ENCODE measurements at regions not wholly inside any gene's neighbourhood (a gene's known extent, or its start where the extent isn't known, plus 50 kb on each side); places are given as distances from the start of the nearest gene placed in this dataset.
"Not testable (repeated sequence)": the region's sequence is repeated elsewhere in the genome, so short reads cannot be mapped to it uniquely, and the experiment has no call there.

DNA sequence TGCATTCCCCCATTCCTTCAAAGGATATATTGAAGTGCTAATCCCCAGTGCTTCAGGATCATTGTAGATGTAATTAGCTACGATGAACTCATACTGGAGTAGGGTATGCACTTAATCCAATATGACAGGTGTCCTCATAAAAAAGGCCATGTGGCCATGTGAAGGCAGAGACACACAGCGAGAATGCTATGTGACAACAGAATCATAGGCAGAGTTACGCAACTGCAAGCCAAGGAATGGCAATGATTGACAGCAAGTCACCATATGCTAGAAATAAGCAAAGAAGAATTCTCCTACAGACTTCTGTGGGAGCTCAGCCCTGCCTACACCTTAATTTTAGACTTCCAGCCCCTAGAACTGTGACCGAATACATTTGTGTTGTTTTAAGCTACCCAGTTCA is 875.6 kb upstream of the ROBO1 start:
- TF ChIP-seq, protein P1, sequence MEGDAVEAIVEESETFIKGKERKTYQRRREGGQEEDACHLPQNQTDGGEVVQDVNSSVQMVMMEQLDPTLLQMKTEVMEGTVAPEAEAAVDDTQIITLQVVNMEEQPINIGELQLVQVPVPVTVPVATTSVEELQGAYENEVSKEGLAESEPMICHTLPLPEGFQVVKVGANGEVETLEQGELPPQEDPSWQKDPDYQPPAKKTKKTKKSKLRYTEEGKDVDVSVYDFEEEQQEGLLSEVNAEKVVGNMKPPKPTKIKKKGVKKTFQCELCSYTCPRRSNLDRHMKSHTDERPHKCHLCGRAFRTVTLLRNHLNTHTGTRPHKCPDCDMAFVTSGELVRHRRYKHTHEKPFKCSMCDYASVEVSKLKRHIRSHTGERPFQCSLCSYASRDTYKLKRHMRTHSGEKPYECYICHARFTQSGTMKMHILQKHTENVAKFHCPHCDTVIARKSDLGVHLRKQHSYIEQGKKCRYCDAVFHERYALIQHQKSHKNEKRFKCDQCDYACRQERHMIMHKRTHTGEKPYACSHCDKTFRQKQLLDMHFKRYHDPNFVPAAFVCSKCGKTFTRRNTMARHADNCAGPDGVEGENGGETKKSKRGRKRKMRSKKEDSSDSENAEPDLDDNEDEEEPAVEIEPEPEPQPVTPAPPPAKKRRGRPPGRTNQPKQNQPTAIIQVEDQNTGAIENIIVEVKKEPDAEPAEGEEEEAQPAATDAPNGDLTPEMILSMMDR (IDR thresholded peaks at IDR 0.05) = no peak
- no peak for TF ChIP-seq POLR2A (IDR thresholded peaks at IDR 0.05)
- Histone ChIP-seq H3K27ac (no peak overlapping the region), H3K27me3 (no peaks in the 10 kb centered on the region), H3K36me3 (ENCODE audit: low read depth, missing control alignments) (no peaks in the 10 kb centered on the region), H3K4me1 (no peaks in the 10 kb centered on the region), H3K4me3 (no peak overlapping the region), H3K9me3 (no peaks in the 10 kb centered on the region)
- no peak for DNase-seq
- intact Hi-C loops (cut with DNase I; ENCODE audit: low total_unique reads) = no loop called here
- 86 to 89% methylated on average over 4 of the region's 4 CpGs for WGBS, 2 donors

DNA sequence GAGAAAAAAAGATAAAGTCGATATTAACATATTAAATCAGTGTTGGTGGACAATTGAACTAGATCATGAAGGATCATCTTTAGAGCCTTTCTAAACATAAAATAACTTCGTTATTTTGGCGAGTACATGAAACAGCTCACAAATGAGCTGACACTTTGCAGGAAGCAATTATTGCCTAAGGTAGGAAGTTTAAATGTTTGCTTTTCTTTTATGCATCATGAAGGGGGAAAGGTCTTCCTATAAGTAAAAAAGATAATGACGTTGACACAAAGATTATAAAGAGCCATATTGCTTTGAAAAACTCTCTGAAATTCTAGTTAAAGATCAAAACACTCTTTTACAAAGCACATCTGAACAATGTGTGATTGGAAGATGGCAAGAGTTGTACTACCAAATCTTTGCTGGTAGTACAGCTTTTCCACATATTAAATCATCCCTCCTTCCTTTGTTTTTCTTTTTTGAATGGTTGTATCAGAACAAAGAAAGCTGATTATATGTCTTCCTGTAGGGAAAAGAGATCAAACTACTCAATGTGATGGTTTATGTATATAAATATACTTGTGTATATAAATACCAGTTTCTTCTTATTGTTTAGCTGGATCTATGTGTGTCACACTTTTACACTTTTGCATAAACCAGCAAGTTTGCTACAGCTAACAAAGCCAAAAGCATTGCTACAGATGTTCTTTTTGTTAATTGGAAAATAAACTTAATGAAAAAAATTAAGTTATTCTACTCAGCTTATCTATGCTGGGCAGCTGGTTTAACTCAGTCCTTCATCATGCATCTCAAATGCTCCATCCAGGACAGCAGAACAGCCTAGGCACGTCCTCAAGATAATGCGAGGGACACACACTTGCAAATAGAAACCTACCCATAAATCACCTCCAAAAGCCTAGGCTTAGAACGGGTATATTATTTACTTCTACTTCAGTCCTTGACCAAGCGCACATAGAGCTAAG is 850.8 kb upstream of the ROBO1 start:
- intact Hi-C loops (cut with DNase I; ENCODE audit: low total_unique reads) = no loop called here
- Histone ChIP-seq H3K27ac (no peak overlapping the region), H3K36me3 (ENCODE audit: low read depth, missing control alignments) (no peaks in the 10 kb centered on the region), H3K4me3 (no peak overlapping the region), H3K27me3 (no peaks in the 10 kb centered on the region), H3K9me3 (no peaks in the 10 kb centered on the region), H3K4me1 (no peaks in the 10 kb centered on the region)
- no peak for TF ChIP-seq POLR2A (IDR thresholded peaks at IDR 0.05)
- TF ChIP-seq, protein P1 (IDR thresholded peaks at IDR 0.05) = no peak
- WGBS, 2 donors = 51 to 54% methylated on average over 8 of the region's 8 CpGs
- no peak for DNase-seq

DNA sequence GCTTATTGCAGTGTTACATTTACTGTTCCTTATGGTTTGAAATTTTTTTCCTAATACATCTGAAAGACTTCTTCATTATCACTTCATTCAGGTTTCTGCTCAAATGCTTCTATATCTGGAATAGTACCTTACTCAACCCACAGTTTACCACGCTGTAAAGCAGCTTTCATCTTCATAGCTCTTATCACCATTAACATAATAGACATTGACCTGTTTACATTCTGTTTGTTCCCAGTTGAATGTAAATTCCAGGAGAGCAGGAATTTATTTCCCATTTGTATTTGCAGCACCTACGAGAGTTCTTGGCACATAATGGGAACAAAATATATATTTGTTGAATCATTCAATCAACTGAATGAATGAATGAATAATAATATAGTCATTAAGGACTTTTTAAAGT is 844.6 kb upstream of the ROBO1 start:
- Histone ChIP-seq H3K9me3 (no peaks in the 10 kb centered on the region), H3K4me3 (no peak overlapping the region), H3K36me3 (ENCODE audit: low read depth, missing control alignments) (no peaks in the 10 kb centered on the region), H3K27me3 (no peaks in the 10 kb centered on the region), H3K4me1 (no peaks in the 10 kb centered on the region), H3K27ac (no peak overlapping the region)
- WGBS, 2 donors = 54 to 56% methylated on average over 2 of the region's 2 CpGs
- intact Hi-C loops (cut with DNase I; ENCODE audit: low total_unique reads) = no loop called here
- no peak for DNase-seq
- TF ChIP-seq POLR2A (IDR thresholded peaks at IDR 0.05) = no peak
- TF ChIP-seq, protein P1 (IDR thresholded peaks at IDR 0.05) = no peak

DNA sequence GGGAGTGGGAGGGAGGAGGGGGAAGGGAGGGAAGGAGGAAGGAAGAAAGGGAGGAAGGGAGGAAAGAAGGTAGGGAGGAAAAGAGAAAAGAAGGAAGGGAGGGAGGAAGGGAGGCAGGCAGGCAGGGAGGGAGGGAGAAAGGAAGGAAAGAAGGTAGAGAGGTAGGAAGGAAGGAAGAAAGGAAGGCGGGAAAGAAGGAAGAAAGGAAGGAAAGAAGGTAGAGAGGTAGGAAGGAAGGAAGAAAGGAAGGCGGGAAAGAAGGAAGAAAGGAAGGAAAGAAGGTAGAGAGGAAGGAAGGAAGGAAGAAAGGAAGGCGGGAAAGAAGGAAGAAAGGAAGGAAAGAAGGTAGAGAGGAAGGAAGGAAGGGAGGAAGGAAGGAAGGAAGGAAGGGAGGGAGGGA is 840.3 kb upstream of the ROBO1 start:
- 70 to 89% methylated on average over 3 of the region's 3 CpGs for WGBS, 2 donors
- H3K4me1 ChIP-seq; H3K27ac ChIP-seq; intact Hi-C loops (cut with DNase I; ENCODE audit: low total_unique reads); H3K36me3 ChIP-seq (ENCODE audit: low read depth, missing control alignments); H3K9me3 ChIP-seq; H3K4me3 ChIP-seq; DNase-seq; H3K27me3 ChIP-seq: not testable (repeated sequence)

DNA sequence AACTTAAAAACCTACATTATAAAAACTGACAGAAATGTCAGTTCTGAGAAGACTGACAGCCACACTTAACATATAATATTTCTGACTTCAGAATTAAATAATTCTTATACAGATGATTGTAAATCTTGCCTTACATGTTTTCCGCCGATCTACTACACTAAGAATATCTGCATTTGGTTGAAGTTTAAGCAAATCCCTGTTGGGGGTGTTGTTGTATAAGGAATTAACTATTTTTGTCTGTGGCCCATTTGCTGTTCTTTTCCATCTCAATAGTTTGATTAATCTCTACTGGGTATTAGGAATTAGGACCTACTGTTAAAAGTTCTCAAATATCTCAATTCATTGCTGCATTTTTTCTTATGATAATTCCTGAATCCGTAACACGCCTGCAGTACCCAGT is 838.3 kb upstream of the ROBO1 start:
- Histone ChIP-seq H3K4me3 (no peak overlapping the region), H3K27me3 (no peaks in the 10 kb centered on the region), H3K36me3 (ENCODE audit: low read depth, missing control alignments) (no peaks in the 10 kb centered on the region), H3K9me3 (no peaks in the 10 kb centered on the region), H3K27ac (no peak overlapping the region), H3K4me1 (no peaks in the 10 kb centered on the region)
- TF ChIP-seq, protein P1 (IDR thresholded peaks at IDR 0.05) = no peak
- TF ChIP-seq POLR2A (IDR thresholded peaks at IDR 0.05) = no peak
- DNase-seq = no peak
- intact Hi-C loops (cut with DNase I; ENCODE audit: low total_unique reads) = no loop called here
- WGBS, 2 donors = 88% methylated on average over 4 of the region's 4 CpGs

Data from testis (tissue), 2 donors.